ENCODE measurements at regions not wholly inside any gene's neighbourhood (a gene's known extent, or its start where the extent isn't known, plus 50 kb on each side); places are given as distances from the start of the nearest gene placed in this dataset.

GRCh38 chr2:181779288-181780021, 99.1 kb upstream of the NEUROD1 start:
- Mint-ChIP-seq H3K27ac (no peak overlapping the region), H3K4me3 (no peak overlapping the region), H3K4me1 (ENCODE audit: low read depth) (no peaks in the 10 kb centered on the region), H3K27me3 (no peaks in the 10 kb centered on the region), H3K36me3 (no peaks in the 10 kb centered on the region), H3K9me3 (ENCODE audit: low read depth) (no peaks in the 10 kb centered on the region)

GRCh38 chr2:181780047-181780651, 99.8 kb upstream of the NEUROD1 start:
- no peaks in the 10 kb centered on the region for H3K4me1 Mint-ChIP-seq (ENCODE audit: low read depth)
- H3K36me3 Mint-ChIP-seq = no peaks in the 10 kb centered on the region
- no peaks in the 10 kb centered on the region for H3K27me3 Mint-ChIP-seq
- H3K27ac Mint-ChIP-seq = no peak overlapping the region
- H3K9me3 Mint-ChIP-seq (ENCODE audit: low read depth) = no peaks in the 10 kb centered on the region
- H3K4me3 Mint-ChIP-seq = no peak overlapping the region

GRCh38 chr2:181780657-181781056, 100.3 kb upstream of the NEUROD1 start:
- Mint-ChIP-seq H3K4me1 (ENCODE audit: low read depth) (no peaks in the 10 kb centered on the region), H3K4me3 (no peak overlapping the region), H3K27me3 (no peaks in the 10 kb centered on the region), H3K27ac (no peak overlapping the region), H3K36me3 (no peaks in the 10 kb centered on the region), H3K9me3 (ENCODE audit: low read depth) (no peaks in the 10 kb centered on the region)

- H3K9me3 Mint-ChIP-seq (ENCODE audit: low read depth) = no peaks in the 10 kb centered on the region
- H3K4me1 Mint-ChIP-seq (ENCODE audit: low read depth) = no peaks in the 10 kb centered on the region
- no peak overlapping the region for H3K27ac Mint-ChIP-seq
- no peak overlapping the region for H3K4me3 Mint-ChIP-seq
- H3K36me3 Mint-ChIP-seq = no peaks in the 10 kb centered on the region
- H3K27me3 Mint-ChIP-seq = no peaks in the 10 kb centered on the region
Observed at GRCh38 chr2:181781078-181781786, 100.9 kb upstream of the NEUROD1 start.

GRCh38 chr2:181782660-181783059, 102.3 kb upstream of the NEUROD1 start:
- Mint-ChIP-seq H3K9me3 (ENCODE audit: low read depth) (no peaks in the 10 kb centered on the region), H3K27me3 (no peaks in the 10 kb centered on the region), H3K36me3 (no peaks in the 10 kb centered on the region), H3K27ac (no peak overlapping the region), H3K4me1 (ENCODE audit: low read depth) (no peaks in the 10 kb centered on the region), H3K4me3 (no peak overlapping the region)

GRCh38 chr2:181784556-181784955, 104.2 kb upstream of the NEUROD1 start:
- Mint-ChIP-seq H3K27ac (no peak overlapping the region), H3K4me3 (no peak overlapping the region), H3K9me3 (ENCODE audit: low read depth) (no peaks in the 10 kb centered on the region), H3K36me3 (no peaks in the 10 kb centered on the region), H3K27me3 (peaks cover 1% of the 10 kb centered on the region), H3K4me1 (ENCODE audit: low read depth) (no peaks in the 10 kb centered on the region)

- no peaks in the 10 kb centered on the region for H3K36me3 Mint-ChIP-seq
- no peak overlapping the region for H3K4me3 Mint-ChIP-seq
Observed at GRCh38 chr2:181785691-181786344, 105.5 kb upstream of the NEUROD1 start.

GRCh38 chr2:181786371-181787228, 104.9 kb upstream of the ITPRID2 start:
- no peak overlapping the region for H3K27ac Mint-ChIP-seq
- no peak overlapping the region for H3K4me3 Mint-ChIP-seq
- peaks cover 20% of the 10 kb centered on the region for H3K4me1 Mint-ChIP-seq (ENCODE audit: low read depth)
- H3K36me3 Mint-ChIP-seq = no peaks in the 10 kb centered on the region
- no peaks in the 10 kb centered on the region for H3K9me3 Mint-ChIP-seq (ENCODE audit: low read depth)
- H3K27me3 Mint-ChIP-seq = peaks cover 2% of the 10 kb centered on the region

More at GRCh38 chr2:181785691-181786344, 105.5 kb upstream of the NEUROD1 start:
- Mint-ChIP-seq H3K9me3 (ENCODE audit: low read depth) (no peaks in the 10 kb centered on the region), H3K4me1 (ENCODE audit: low read depth) (peaks cover 12% of the 10 kb centered on the region), H3K27me3 (peaks cover 2% of the 10 kb centered on the region), H3K27ac (no peak overlapping the region)

- H3K27me3 Mint-ChIP-seq = peaks cover 2% of the 10 kb centered on the region
- no peaks in the 10 kb centered on the region for H3K36me3 Mint-ChIP-seq
- peaks cover 23% of the 10 kb centered on the region for H3K4me1 Mint-ChIP-seq (ENCODE audit: low read depth)
- no peaks in the 10 kb centered on the region for H3K9me3 Mint-ChIP-seq (ENCODE audit: low read depth)
- no peak overlapping the region for H3K27ac Mint-ChIP-seq
- H3K4me3 Mint-ChIP-seq = no peak overlapping the region
Observed at GRCh38 chr2:181787310-181788048, 104.1 kb upstream of the ITPRID2 start.

- peaks cover 5% of the 10 kb centered on the region for H3K36me3 Mint-ChIP-seq
- peaks cover 2% of the 10 kb centered on the region for H3K27me3 Mint-ChIP-seq
- H3K4me3 Mint-ChIP-seq = no peak overlapping the region
- H3K9me3 Mint-ChIP-seq (ENCODE audit: low read depth) = peaks cover 5% of the 10 kb centered on the region
- peaks cover 23% of the 10 kb centered on the region for H3K4me1 Mint-ChIP-seq (ENCODE audit: low read depth)
- no peak overlapping the region for H3K27ac Mint-ChIP-seq
Observed at GRCh38 chr2:181788897-181789555, 102.5 kb upstream of the ITPRID2 start.

GRCh38 chr2:181789827-181790448, 101.6 kb upstream of the ITPRID2 start:
- H3K27ac Mint-ChIP-seq = peak overlapping the region; percentile 14

GRCh38 chr2:181790716-181791649, 100.5 kb upstream of the ITPRID2 start:
- H3K27me3 Mint-ChIP-seq = peaks cover 2% of the 10 kb centered on the region
- peak overlapping the region; percentile 33 for H3K4me3 Mint-ChIP-seq
- peaks cover 23% of the 10 kb centered on the region for H3K4me1 Mint-ChIP-seq (ENCODE audit: low read depth)
- peak overlapping the region; percentile 76 for H3K27ac Mint-ChIP-seq
- peaks cover 5% of the 10 kb centered on the region for H3K36me3 Mint-ChIP-seq
- peaks cover 5% of the 10 kb centered on the region for H3K9me3 Mint-ChIP-seq (ENCODE audit: low read depth)

More at GRCh38 chr2:181789827-181790448, 101.6 kb upstream of the ITPRID2 start:
- H3K27me3 Mint-ChIP-seq = peaks cover 2% of the 10 kb centered on the region
- peaks cover 23% of the 10 kb centered on the region for H3K4me1 Mint-ChIP-seq (ENCODE audit: low read depth)
- H3K9me3 Mint-ChIP-seq (ENCODE audit: low read depth) = peaks cover 5% of the 10 kb centered on the region
- peaks cover 5% of the 10 kb centered on the region for H3K36me3 Mint-ChIP-seq
- no peak overlapping the region for H3K4me3 Mint-ChIP-seq
